ENCODE measurements at regions not wholly inside any gene's neighbourhood (a gene's known extent, or its start where the extent isn't known, plus 50 kb on each side); places are given as distances from the start of the nearest gene placed in this dataset.

DNA sequence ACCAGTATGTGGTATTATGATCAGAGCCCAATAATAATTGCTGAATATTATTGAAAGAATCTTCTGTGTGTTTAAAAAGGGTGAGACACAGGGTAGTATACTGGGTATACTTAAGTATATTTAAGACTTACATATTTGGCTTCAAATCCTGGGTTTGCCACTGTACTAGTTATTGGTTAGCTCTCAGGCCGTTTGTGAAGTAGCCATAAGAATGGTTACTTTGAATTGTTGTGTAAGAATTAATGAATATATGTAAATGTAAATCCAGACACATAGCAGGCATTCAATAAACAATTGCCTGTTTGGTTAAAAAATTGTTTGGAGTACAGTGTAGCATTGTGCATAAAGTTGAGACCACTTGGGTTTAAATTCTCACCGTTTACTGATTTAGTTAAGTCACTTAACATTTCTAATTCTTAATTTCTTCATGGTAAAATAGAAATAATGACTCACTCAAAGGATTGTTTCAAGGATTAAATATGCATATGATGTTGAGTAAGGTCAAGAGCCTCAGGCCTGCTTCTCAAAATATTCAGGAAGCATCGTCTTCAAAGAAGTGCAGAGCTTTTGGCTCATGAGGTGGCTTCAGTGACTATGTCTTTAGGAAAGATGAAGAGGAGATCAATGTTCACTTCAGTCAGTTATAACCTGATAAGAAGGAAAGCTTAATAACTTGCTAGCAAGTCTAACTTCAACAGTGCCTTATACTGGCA lies 207.9 kb upstream of the NT5C1B start:
- intact Hi-C loops (cut with DNase I): no loop called here
- DNase-seq: no peak

DNA sequence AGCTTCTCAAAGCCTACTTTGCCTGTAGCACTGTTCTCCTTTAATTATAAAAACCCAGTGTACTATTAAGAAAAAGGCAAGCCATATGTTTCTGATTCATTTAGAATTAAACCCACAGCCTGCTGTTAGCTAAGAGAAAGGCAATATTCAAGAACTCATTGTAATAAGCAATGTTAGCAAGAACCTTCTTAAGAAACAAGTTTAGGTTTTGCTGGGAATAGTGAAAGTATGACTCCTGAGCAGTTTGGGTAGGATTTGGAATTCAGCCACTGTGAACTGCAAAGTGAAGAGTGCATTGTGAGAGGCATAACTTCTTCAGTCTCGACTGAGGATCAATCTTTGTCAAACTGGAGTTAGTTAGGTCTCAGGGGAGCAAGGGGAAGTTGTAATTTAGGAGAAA lies 206.5 kb upstream of the NT5C1B start:
- DNase-seq: no peak
- intact Hi-C loops (cut with DNase I): no loop called here

DNA sequence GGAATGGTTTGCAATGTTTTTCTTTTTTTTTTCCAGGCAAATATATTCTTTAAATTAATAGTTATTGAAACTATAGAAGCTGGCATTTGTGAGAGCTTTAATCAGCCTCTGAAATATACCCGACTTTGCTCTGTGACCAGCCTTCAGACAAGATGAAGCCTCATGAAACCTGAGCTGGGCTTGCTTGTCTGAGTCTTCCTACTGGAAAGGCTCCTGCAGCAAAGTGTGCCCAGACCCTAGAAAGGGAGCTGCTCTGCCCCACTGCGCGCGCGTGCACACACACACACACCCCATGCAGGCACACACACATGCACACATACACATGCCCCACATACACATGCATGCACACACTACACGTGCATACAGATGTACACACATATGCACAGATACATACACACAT lies 203.3 kb upstream of the NT5C1B start:
- no peak for DNase-seq
- intact Hi-C loops (cut with DNase I): no loop called here

DNA sequence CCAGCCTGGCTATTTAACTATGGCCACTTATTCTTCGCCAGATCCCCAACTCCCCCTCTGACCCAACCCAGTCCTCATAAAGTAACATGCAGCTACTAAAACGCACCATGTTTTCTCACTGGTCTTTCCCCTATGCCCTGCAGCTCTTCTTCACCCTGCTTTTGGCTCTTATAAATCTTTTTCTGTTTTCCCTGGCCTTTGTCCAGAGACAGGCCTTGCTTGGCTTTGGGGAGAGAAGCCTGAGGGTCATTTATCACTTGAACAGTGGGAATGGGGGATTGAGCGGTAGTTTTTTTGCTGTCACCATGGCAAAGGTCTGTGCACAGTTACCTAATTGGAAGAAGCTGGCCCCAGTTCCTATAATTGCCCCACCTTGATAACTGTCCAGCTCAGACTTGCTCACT lies 202.9 kb upstream of the NT5C1B start:
- no peak for DNase-seq
- intact Hi-C loops (cut with DNase I): no loop called here

DNA sequence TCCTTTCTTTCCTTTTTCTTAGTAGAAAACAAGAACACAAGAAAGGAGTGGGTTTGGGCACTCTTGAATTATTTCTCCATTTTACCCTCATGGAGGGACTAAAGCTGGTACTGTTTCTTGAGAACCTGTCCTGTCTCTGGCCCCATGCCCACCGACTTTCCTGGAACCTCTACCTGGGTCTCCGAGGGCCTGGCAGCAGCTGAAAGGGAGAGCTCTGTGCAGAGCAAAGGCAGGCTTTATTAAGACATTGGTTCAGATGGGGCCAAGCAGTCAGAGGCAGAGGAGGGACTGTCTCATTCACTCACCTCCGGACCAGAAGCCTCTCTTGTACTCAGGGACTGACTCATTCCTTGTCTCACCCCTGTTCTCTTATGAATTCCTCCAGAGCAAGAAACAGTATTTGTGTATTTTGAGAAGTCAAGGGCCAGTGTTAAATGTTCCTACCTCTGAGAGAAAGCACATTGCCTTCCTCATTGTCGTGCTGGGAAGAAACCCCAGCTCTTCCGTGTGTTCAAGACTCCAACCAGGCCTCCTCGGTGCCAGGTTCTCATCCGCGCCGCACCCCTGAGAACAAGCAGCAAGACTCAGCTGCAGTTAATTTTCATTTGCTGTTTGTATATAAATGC lies 201.9 kb upstream of the NT5C1B start:
- DNase-seq: no peak
- intact Hi-C loops (cut with DNase I): no loop called here

DNA sequence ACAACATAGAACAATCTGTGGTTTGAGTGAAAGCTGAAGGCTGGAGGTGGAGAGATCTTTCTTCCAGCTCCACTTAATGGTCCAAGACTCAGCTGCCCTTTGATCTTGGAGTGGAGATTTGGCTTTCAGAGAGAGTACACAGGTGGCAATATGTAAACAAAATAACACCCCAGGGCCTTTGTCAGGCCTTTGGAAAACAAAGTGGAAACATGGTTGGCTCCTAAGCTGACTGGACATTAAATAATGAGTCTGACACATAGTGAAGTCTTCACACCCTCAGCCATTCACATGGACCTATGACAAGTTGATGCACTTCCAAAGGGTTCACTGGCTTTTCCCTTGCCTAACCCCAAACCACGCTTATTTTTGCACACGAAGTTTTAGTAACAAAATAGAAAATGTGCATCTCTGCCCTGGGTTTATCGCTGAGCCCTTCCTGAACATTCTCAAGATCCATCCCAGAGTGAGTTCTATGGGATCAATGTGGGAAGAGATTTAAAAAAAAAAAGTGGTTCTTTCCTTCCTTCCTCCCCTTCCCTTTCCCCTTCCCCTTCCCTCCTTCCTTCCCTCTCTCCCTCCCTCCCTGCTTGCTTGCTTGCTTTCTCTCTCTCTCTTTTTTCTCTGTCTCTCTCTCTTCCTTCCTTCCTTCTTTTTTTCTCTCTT lies 201.3 kb upstream of the NT5C1B start:
- intact Hi-C loops (cut with DNase I): no loop called here
- no peak for DNase-seq

DNA sequence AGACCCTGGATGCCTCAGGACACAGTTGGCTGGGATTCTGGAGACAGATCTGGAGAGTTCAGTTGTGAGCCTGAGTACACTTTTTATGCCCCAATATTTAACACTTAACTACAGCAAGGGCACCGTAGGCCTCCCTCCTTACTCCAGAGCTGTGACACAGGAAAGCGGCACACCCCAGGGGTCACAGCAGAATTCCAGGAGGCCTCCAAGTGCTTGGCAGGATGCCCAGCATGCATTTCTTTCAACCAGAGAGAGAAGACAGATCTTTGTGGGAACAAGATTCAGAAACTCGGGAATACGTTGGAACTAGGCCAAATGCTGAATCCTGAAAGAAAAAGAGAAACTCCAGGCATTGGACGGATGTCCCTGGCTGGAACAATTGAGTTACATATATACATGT lies 199.2 kb upstream of the NT5C1B start:
- intact Hi-C loops (cut with DNase I): no loop called here
- peak in 1 of 42 donors; percentile 2 for DNase-seq

DNA sequence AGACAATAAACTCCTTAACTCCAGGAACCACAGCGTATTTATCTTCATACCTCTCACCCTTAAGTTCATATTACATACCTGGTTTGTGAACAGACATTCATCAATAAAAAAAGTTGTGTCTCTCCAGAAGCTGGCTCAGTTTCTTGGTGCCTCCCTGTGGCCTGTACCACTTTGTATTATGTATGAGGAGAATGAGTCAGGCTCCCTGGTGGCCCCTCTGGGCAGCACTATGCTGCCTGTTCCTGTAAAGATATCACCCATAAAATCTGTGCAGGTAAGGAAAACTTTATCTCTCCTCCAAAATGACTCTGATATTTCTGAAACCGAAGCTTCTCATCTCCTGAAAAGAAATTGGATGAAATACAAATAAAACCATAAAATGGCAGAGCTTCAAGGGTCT lies 198.4 kb upstream of the NT5C1B start:
- intact Hi-C loops (cut with DNase I): no loop called here
- DNase-seq: no peak

DNA sequence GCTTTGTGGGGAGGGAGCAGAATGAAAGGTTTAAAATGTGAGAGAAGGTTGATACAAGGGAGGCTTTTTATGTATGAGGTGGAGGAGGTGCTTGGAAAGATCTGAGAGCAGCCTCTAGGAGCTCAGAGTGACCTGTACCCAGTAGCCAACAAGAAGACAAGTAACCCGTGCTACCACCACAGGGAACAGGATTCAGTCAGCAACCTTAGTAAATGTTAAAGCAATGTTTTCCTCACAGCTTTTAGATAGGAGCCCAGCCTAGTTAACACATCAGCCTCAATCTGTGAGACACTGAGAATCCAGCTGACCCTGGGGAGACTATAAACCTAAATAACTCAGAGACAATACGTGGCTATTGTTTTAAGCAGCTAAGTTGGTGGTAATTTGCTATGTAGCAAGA lies 194.9 kb upstream of the NT5C1B start:
- intact Hi-C loops (cut with DNase I): no loop called here
- no peak for DNase-seq

DNA sequence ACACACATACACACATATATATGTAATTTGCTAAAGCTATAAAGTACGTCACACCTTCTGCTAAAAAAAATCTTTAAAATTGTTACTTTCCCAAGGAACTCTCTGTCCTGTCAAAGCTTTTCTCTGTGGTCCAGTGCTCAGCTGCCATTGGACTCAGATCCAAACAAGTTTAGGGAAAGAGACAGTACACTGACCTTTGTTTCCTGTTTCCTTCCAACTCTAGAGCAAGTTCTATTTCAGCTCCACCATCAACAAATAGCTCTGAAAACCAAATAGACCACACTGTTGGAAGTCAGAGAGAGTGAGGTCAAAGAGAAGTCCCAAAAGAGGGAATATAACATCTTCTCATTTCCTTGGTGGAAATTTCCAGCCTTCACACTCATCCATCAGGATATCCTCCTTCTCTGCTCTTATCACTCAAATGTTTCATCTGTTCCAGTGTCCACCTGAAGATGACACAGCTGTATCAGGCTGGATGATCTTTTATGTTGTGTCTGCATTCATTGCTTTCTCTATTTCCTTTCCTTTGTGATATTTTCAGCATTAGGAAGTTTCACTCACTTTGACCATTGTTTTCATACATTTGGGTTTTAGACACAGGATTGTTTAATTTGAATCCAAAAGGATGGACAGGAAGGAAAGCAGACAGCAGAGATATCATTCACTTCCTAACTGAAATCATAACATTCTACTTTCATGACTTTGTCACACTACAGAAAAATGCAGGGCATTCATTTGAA lies 192.3 kb upstream of the NT5C1B start:
- DNase-seq: no peak
- intact Hi-C loops (cut with DNase I): no loop called here

DNA sequence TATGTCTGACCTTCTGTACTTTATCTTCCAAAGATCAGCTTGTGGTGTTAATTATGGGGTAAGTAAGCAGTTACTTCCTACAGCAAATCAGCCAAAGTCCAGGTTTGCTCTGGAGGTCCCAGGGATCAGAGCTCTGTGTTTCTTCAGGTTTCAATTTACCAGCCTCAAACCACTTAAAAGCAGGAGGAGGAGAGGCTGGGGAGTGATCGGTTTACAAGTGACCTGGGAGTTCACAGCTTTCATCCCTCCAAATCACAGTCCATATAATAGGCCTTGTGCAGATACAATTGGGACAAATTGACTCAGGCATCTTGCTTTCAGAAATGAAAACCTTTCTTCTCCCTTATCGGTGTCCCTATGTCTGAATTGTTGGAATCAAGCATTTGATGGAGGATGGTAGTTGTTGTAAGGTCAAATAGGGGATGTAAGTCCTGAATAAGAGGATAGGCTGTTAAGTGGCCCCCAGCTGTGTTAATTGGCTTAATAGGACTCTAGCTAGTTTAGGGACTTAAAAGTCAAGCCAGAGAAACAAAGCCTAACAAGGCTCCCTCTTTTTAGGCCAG lies 188.0 kb upstream of the NT5C1B start:
- DNase-seq: no peak
- intact Hi-C loops (cut with DNase I): no loop called here

DNA sequence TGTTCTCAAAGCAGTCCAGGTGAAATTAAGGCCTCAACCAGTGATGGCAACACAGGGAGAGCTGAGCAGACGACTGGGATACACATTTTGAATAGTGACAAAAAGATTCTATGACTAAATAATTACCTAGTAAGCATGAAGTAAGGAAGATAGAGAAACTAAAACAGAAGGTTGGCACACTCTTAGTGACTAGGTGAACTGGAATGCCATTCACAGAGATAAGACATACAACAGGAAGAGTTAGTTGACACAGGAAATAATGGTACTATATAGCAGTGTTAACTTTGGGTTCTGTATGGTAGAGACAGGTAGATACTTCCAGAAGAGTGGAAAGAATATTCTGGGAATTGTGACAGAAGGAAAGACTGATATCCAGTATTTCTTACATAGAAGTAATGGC lies 181.8 kb upstream of the NT5C1B start:
- intact Hi-C loops (cut with DNase I): no loop called here
- DNase-seq: no peak

DNA sequence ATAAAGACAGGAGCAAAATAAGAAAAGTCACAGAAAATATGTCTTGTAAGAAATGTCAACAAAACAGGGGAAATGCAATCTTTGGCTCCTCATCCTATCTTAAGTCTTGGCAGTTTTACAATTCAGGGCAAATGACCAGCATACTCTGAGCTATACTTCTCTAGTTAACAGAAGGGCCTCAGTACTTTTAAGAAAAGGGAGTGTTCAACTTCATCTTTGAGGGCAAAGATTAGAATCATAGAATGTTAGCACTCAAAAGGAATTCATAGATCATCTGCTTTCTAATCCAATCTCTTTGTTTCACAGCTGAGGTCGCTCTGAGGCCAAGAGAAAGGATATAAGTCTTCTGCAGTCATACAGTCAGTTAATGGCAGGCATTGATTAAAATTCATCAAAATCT lies 174.0 kb upstream of the NT5C1B start:
- intact Hi-C loops (cut with DNase I): no loop called here
- DNase-seq: no peak

DNA sequence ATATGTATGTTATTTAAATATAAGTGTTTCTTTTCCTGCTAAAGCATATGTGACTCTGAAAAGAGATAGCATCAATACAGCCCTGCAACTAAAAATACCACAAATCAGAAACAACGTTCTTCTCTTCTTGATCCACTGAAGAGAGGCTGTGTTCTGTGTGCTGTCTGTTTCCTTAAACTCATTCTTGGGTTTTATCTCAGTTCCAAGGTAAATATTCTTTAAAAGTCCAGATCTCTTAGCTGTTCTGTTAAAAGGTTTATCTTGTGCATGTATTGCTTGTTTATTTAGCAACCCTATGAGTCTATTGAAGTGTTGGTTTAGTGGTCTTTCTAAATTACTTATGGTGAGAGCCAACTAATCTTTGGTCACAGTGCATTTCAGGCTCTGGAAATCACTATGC lies 173.3 kb upstream of the NT5C1B start:
- DNase-seq: no peak
- intact Hi-C loops (cut with DNase I): no loop called here

DNA sequence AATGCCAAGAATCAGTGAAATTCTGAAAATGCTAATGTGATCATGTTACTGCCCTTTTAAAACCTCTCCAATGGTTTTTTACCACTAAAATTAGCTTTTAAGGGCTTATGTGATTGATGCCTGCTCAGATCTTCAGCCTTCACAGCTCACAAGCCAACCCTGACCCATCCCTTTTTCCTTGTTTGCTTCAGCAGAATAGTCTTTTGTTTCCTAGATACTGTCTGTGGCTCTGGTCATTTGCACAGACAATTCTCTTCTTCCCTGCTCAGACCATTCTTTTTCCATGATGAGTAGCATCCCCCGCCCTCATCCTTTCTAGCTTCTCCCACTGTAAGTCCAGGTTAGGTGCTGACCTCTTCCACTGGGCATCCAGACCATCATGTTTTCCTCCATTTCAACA lies 164.9 kb upstream of the NT5C1B start:
- intact Hi-C loops (cut with DNase I): loop anchor here (5.0 kb wide), 1 partner anchor 608 kb away; no protein-coding TSS in a partner anchor
- DNase-seq: peak in 1 of 42 donors; percentile 3

DNA sequence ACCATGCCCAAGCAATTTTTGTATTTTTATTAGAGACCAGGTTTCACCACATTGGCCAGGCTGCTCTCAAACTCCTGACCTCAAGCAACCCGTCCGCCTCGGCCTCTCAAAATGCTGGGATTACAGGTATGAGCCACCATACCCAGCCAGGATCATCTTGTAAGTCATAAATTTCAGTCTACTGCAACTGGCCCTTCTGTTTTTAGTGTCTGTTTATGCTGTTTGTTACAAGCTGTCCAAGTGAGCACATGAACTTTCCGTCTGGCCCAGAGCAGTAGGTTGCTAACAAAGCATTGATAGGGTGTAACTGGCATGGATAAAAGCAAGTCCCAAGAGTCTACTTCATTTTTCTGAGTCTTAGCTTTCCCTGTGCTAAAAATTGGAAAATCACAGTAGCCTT lies 164.4 kb upstream of the NT5C1B start:
- intact Hi-C loops (cut with DNase I): loop anchor here (5.0 kb wide), 1 partner anchor 609 kb away; no protein-coding TSS in a partner anchor
- no peak for DNase-seq

DNA sequence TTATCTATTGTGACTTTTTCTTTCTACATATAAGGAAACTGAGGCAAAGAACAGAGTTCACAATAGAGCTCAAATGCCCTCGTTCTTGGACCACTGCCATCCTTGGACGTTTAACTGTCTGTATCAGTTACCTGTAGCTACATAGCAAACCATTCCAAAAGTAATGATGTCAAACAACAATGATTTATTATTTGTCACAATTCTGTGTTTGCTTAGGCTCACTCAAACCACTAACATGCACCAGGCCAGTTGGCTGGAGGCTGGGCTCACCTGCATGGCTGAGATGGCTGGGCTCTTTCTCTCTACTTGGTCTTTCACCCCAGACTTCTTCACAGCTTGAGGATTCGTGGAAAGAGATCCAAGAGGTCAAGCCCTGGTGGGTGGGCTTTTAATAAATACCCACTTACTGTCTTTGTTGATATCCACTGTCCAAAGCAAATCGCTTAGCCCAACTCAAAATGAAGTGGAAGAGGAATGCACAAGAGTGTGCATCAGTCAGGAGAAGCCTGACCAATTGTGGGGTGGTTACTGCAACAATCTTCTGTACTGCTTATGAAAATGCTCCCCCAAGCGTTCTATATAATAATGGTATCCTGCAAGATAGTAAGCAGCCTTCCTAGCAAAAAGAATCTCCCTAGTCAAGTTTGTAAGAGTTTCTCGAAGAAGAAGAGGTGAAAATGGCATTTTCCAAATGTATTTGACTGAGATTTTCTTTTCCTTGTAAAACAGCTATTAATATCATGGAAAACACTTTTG lies 163.5 kb upstream of the NT5C1B start:
- intact Hi-C loops (cut with DNase I): loop anchor here (5.0 kb wide), 1 partner anchor 609 kb away; no protein-coding TSS in a partner anchor
- no peak for DNase-seq

DNA sequence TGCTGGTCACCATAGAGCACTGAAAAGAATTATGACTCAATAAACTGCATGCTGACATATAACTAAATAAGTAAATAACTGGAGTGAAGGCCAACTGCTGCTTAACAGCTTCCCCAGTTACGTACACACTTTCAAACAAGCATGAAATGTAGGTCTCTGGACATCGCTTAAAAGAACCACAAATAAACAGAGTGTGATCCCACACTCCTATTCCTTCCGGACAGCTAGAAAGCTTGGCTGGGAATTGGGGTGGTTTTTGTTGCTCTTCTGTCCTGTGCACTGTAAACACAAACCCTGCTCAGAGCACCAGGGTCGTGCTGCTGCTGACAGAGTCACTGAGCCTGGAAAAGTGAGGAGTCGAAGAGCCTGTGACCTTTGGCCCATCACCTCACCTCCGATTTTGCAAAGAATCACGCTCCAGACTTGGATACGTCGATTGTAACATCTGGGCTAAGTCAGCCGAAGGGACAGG lies 162.7 kb upstream of the NT5C1B start:
- no peak for DNase-seq
- intact Hi-C loops (cut with DNase I): loop anchor here (5.0 kb wide), 1 partner anchor 610 kb away; no protein-coding TSS in a partner anchor
